IMR-90 (cell line): ENCODE measurements at regions not wholly inside any gene's neighbourhood (a gene's known extent, or its start where the extent isn't known, plus 50 kb on each side); places are given as distances from the start of the nearest gene placed in this dataset.

Experiments
- ATAC-seq: fragments of 200-7000 bp; cut with Tn5 transposase; 2 replicates; pipeline ENCODE4 v1.9.1; 2020; ENCODE audit warnings: low read depth, mild to moderate bottlenecking, moderate library complexity
- BruUV-seq: library from RNA; stranded (reverse); fragments of 400-500 nt; replicated peaks from 2 replicates; lab custom pipeline; 2021; lab: Mats Ljungman, UMichigan
- CTCF ChIA-PET: fragments of 300-600 bp; formaldehyde crosslinking; extraction: SDS; loops from one replicate; lab custom pipeline; 2021; ENCODE audit warnings: antibody characterized with exemption; lab: Yijun Ruan, JAX
- POLR2A ChIA-PET: fragments of 300-600 bp; sonication (Branson Sonifier 250); formaldehyde crosslinking; loops from one replicate; lab custom pipeline; 2022; ENCODE audit warnings: antibody characterized with exemption; ENCODE audit not compliant: unreplicated experiment; lab: Charles Lee
- DNase-seq: peaks from one replicate; pipeline ENCODE4 v3.0.0; 2013
- H2AFZ ChIP-seq: replicated peaks from 2 replicates; pipeline ENCODE3; 2013; ENCODE audit warnings: low read length, mild to moderate bottlenecking; ENCODE audit not compliant: poor library complexity
- H2AK5ac ChIP-seq: 2 replicates; pipeline ENCODE4 v1.6.1; 2013; ENCODE audit warnings: low read depth, low read length, inconsistent platforms
- H2AK9ac ChIP-seq: replicated peaks from 2 replicates; pipeline ENCODE3; 2013; ENCODE audit warnings: mild to moderate bottlenecking, low read depth, low read length, moderate library complexity; ENCODE audit not compliant: poor library complexity
- H2BK120ac ChIP-seq: 2 replicates; pipeline ENCODE4 v1.6.1; 2013; ENCODE audit warnings: low read depth, low read length, inconsistent platforms
- H2BK15ac ChIP-seq: 3 replicates; pipeline ENCODE4 v1.6.1; 2013; ENCODE audit warnings: low read depth, low read length, inconsistent platforms
- H2BK20ac ChIP-seq: 2 replicates; pipeline ENCODE4 v1.6.1; 2013; ENCODE audit warnings: low read depth, mild to moderate bottlenecking, inconsistent platforms, low read length, moderate library complexity
- H2BK5ac ChIP-seq: 2 replicates; pipeline ENCODE4 v1.6.1; 2013; ENCODE audit warnings: mild to moderate bottlenecking, low read depth, low read length, inconsistent platforms; ENCODE audit not compliant: poor library complexity, severe bottlenecking
- H3K14ac ChIP-seq: replicated peaks from 2 replicates; pipeline ENCODE4 v1.6.1; 2013; ENCODE audit warnings: low read depth, low read length, inconsistent platforms
- H3K18ac ChIP-seq: 2 replicates; pipeline ENCODE4 v1.6.1; 2013; ENCODE audit warnings: low read depth, low read length, control low read depth
- H3K23ac ChIP-seq: 2 replicates; pipeline ENCODE4 v1.6.1; 2013; ENCODE audit warnings: low read depth, low read length, inconsistent platforms
- H3K27ac ChIP-seq: 2 replicates; pipeline ENCODE4 v1.5.1; 2013; ENCODE audit warnings: mild to moderate bottlenecking, control low read depth, low read length; ENCODE audit not compliant: insufficient read depth
- H3K27me3 ChIP-seq: 2 replicates; pipeline ENCODE4 v1.6.1; 2013; ENCODE audit warnings: low read length; ENCODE audit not compliant: control insufficient read depth, insufficient read depth
- H3K36me3 ChIP-seq: 2 replicates; pipeline ENCODE4 v1.6.1; 2013; ENCODE audit warnings: low read length, mixed read lengths; ENCODE audit not compliant: control insufficient read depth, insufficient read depth
- H3K4ac ChIP-seq: 2 replicates; pipeline ENCODE4 v1.6.1; 2013; ENCODE audit warnings: low read depth, low read length, inconsistent platforms
- H3K4me1 ChIP-seq: 2 replicates; pipeline ENCODE4 v1.6.1; 2013; ENCODE audit warnings: low read length, mixed read lengths; ENCODE audit not compliant: control insufficient read depth, insufficient read depth
- H3K4me2 ChIP-seq: 2 replicates; pipeline ENCODE4 v1.6.1; 2013; ENCODE audit warnings: low read depth, mild to moderate bottlenecking, control low read depth, low read length, moderate library complexity
- H3K4me3 ChIP-seq: 2 replicates; pipeline ENCODE4 v1.5.1; 2013; ENCODE audit warnings: low read depth, mild to moderate bottlenecking, control low read depth, low read length, moderate library complexity; ENCODE audit not compliant: insufficient read depth
- H3K56ac ChIP-seq: 2 replicates; pipeline ENCODE4 v1.6.1; 2013; ENCODE audit warnings: low read length, inconsistent platforms; ENCODE audit not compliant: insufficient read depth; ENCODE audit errors: extremely low read depth
- H3K79me1 ChIP-seq, 2 experiments: 2 replicates each; pipeline ENCODE4 v1.6.1; 2013; ENCODE audit warnings: low read length in 2 of 2, inconsistent platforms in 1 of 2, low read depth in 1 of 2
- H3K9ac ChIP-seq: 2 replicates; pipeline ENCODE4 v1.6.1; 2013; ENCODE audit warnings: low read depth, low read length, control low read depth
- H3K9me1 ChIP-seq: 2 replicates; pipeline ENCODE4 v1.6.1; 2013; ENCODE audit warnings: low read length, inconsistent platforms; ENCODE audit not compliant: insufficient read depth
- H3K9me3 ChIP-seq: 2 replicates; pipeline ENCODE4 v1.6.1; 2013; ENCODE audit warnings: low read length; ENCODE audit not compliant: control insufficient read depth, insufficient read depth
- H4K20me1 ChIP-seq: 2 replicates; pipeline ENCODE4 v1.6.1; 2013; ENCODE audit warnings: low read length, inconsistent platforms; ENCODE audit not compliant: insufficient read depth
- H4K5ac ChIP-seq: 2 replicates; pipeline ENCODE4 v1.6.1; 2013; ENCODE audit warnings: mild to moderate bottlenecking, low read depth, low read length, control low read depth
- H4K8ac ChIP-seq, 2 experiments: 2 replicates each; pipeline ENCODE4 v1.6.1; 2013; ENCODE audit warnings: low read depth in 2 of 2, low read length in 2 of 2, control low read depth in 1 of 2, inconsistent platforms in 1 of 2
- H4K91ac ChIP-seq: 2 replicates; pipeline ENCODE4 v1.6.1; 2013; ENCODE audit warnings: low read depth, low read length, inconsistent platforms; ENCODE audit not compliant: insufficient read depth
- CEBPB ChIP-seq: IDR thresholded peaks from 2 replicates; pipeline ENCODE4 v1.6.1; 2012; ENCODE audit warnings: low read depth, low read length, improper control_type of control experiment
- ELK1 ChIP-seq: fragments of 150-350 bp; IDR thresholded peaks from 2 replicates; pipeline ENCODE4 v1.6.1; 2016; ENCODE audit warnings: low read depth, mild to moderate bottlenecking, low read length, moderate library complexity, borderline replicate concordance
- FOS ChIP-seq: fragments of 150-350 bp; IDR thresholded peaks from 2 replicates; pipeline ENCODE4 v1.6.1; 2016; ENCODE audit warnings: low read depth, low read length
- MXI1 ChIP-seq: IDR thresholded peaks from 2 replicates; pipeline ENCODE4 v1.6.1; 2012; ENCODE audit warnings: low read depth, mild to moderate bottlenecking, low read length, moderate library complexity, borderline replicate concordance
- NFE2L2 ChIP-seq: fragments of 150-350 bp; IDR thresholded peaks from 2 replicates; pipeline ENCODE4 v1.6.1; 2016; ENCODE audit warnings: low read depth, mild to moderate bottlenecking, low read length
- POLR2A ChIP-seq: IDR thresholded peaks from 2 replicates; pipeline ENCODE4 v1.6.1; 2012; ENCODE audit warnings: mild to moderate bottlenecking, low read depth, low read length
- WGBS, 2 experiments: methylation state at CpG; one replicate each; pipeline versions ENCODE4 v1.1.5 to v1.1.7; 2013; ENCODE audit warnings: missing lambda C conversion rate in 2 of 2; ENCODE audit not compliant: insufficient read length in 1 of 2; ENCODE audit errors: extremely low coverage in 2 of 2; 5-methylcytosine and 5-hydroxymethylcytosine counted together
- dilution Hi-C: fragments of 300-500 bp; cut with HindIII; formaldehyde crosslinking; loops from one replicate; pipeline ENCODE4 v1.14.3; 2018; ENCODE audit warnings: low sequenced_read_pairs; ENCODE audit not compliant: unreplicated experiment
- in situ Hi-C: fragments of 300-500 bp; cut with MboI; formaldehyde crosslinking; loops from 3 replicates; pipeline ENCODE4 v1.14.3; 2019; ENCODE audit warnings: low sequenced_read_pairs, inconsistent platforms, mixed read lengths
- intact Hi-C: fragments of 100-400 bp; cut with micrococcal nuclease; formaldehyde crosslinking; loops from 2 replicates; pipeline ENCODE4 v1.10.0; 2022

GRCh38 chr2:4107179-4107578, 403.8 kb downstream of the DCDC2C start:
- Histone ChIP-seq H3K9me3 (peaks cover 48% of the 10 kb centered on the region), H3K4ac (no peak overlapping the region), H3K56ac (no peak overlapping the region), H3K9ac (no peak overlapping the region), H3K36me3 (no peaks in the 10 kb centered on the region), H3K14ac (no peak overlapping the region), H3K4me2 (no peak overlapping the region), H2BK120ac (no peak overlapping the region), H3K79me1 (no peaks in the 10 kb centered on the region), H3K27me3 (no peaks in the 10 kb centered on the region), H2BK15ac (no peak overlapping the region), H2AK5ac (no peak overlapping the region), H2BK20ac (no peak overlapping the region), H3K9me1 (no peaks in the 10 kb centered on the region), H3K27ac (no peak overlapping the region), H2AFZ (no peak overlapping the region), H4K20me1 (no peaks in the 10 kb centered on the region), H3K23ac (no peak overlapping the region), H4K91ac (no peak overlapping the region), H2AK9ac (no peak overlapping the region), H3K18ac (no peak overlapping the region), H2BK5ac (no peak overlapping the region), H4K8ac (no peak overlapping the region), H3K4me3 (no peak overlapping the region), H3K4me1 (no peaks in the 10 kb centered on the region), H4K5ac (no peak overlapping the region)
- no peak for ATAC-seq
- WGBS, 2 experiments = no CpG with 5 or more reads among the region's 7 CpGs
- ChIA-PET CTCF (no interaction called here), POLR2A (no interaction called here)
- dilution Hi-C loops (no loop called here), intact Hi-C loops (no loop called here), in situ Hi-C loops (no loop called here)
- TF ChIP-seq NFE2L2 (no peak), FOS (no peak), CEBPB (no peak), ELK1 (no peak), POLR2A (no peak), MXI1 (no peak)
- no TSS peak for BruUV-seq
- no peak for DNase-seq
